ENCODE measurements at regions not wholly inside any gene's neighbourhood (a gene's known extent, or its start where the extent isn't known, plus 50 kb on each side); places are given as distances from the start of the nearest gene placed in this dataset.

DNA sequence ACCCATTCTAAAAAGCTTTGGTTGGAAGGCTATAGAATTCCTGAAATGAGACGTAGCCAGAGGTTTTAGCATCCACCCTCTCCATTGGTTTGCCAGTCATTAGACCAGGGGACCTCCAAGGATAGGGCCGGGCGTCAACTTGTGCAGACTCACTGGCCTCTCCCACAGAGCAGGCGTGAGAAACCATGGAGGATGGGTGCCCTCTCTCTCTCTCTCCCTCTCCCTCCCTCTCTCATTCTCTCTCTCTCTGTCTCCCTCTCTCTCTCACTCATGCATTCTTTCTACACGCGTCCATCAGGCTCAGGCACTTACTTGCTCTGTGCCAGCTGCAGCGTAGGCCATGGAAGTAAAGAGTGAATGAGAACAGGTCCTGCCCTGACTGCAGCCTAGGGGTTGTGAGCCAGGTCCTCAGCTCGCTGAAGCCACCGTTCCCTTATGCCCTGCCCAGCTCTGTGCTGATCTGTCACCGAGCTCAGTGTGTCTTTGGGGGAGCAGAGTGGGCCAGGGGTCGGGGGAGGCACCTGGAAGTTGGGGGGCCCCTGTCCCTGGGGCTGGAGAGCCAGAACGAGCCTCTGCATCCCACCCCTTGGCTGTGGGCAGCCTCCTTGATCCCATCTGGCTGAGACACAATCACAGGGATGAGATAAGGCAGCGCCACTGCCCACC, 304.4 kb upstream of the HS6ST1 start:
- intact Hi-C loops (cut with DNase I): no loop called here
- WGBS, 3 donors: 88 to 91% (median 90%) methylated on average over 13 of the region's 13 CpGs
- Histone ChIP-seq H3K36me3 (ENCODE audit: insufficient read depth in 1 of 2, low read depth in 1 of 2) (no peaks in the 10 kb centered on the region), H3K4me3 (no peak overlapping the region), H3K9me3 (no peaks in the 10 kb centered on the region), H3K27me3 (ENCODE audit: insufficient read depth in 3 of 3, low read length in 2 of 3) (peaks cover 0 to 4% (median 0%) of the 10 kb centered on the region in 3 donors), H3K27ac (no peak overlapping the region), H3K4me1 (no peaks in the 10 kb centered on the region)
- TF ChIP-seq, protein P1, sequence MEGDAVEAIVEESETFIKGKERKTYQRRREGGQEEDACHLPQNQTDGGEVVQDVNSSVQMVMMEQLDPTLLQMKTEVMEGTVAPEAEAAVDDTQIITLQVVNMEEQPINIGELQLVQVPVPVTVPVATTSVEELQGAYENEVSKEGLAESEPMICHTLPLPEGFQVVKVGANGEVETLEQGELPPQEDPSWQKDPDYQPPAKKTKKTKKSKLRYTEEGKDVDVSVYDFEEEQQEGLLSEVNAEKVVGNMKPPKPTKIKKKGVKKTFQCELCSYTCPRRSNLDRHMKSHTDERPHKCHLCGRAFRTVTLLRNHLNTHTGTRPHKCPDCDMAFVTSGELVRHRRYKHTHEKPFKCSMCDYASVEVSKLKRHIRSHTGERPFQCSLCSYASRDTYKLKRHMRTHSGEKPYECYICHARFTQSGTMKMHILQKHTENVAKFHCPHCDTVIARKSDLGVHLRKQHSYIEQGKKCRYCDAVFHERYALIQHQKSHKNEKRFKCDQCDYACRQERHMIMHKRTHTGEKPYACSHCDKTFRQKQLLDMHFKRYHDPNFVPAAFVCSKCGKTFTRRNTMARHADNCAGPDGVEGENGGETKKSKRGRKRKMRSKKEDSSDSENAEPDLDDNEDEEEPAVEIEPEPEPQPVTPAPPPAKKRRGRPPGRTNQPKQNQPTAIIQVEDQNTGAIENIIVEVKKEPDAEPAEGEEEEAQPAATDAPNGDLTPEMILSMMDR (IDR thresholded peaks at IDR 0.05): no peak
- DNase-seq (peak in 1 of 2 donors; percentile 12), ATAC-seq (no peak)

- H3K27ac ChIP-seq: no peak overlapping the region
- ATAC-seq (peak in 1 of 4 donors; percentile 25), DNase-seq (peak in 1 of 2 donors; percentile 8)
- intact Hi-C loops (cut with DNase I): no loop called here
- H3K4me3 ChIP-seq: no peak overlapping the region
- WGBS, 3 donors: 67 to 74% (median 68%) methylated on average over 18 of the region's 18 CpGs
- H3K4me1 ChIP-seq: no peaks in the 10 kb centered on the region
- no peaks in the 10 kb centered on the region for H3K9me3 ChIP-seq
- TF ChIP-seq, protein P1 (IDR thresholded peaks at IDR 0.05): no peak
- H3K36me3 ChIP-seq (ENCODE audit: insufficient read depth in 1 of 2, low read depth in 1 of 2): no peaks in the 10 kb centered on the region
- H3K27me3 ChIP-seq (ENCODE audit: insufficient read depth in 3 of 3, low read length in 2 of 3): peaks cover 0 to 4% (median 0%) of the 10 kb centered on the region in 3 donors
Observed at GRCh38 chr2:128623776-128624761, 305.4 kb upstream of the HS6ST1 start.

- Histone ChIP-seq H3K9me3 (no peaks in the 10 kb centered on the region), H3K27me3 (ENCODE audit: insufficient read depth in 3 of 3, low read length in 2 of 3) (peaks cover 0 to 4% (median 0%) of the 10 kb centered on the region in 3 donors), H3K4me3 (no peak overlapping the region), H3K27ac (no peak overlapping the region), H3K36me3 (ENCODE audit: insufficient read depth in 1 of 2, low read depth in 1 of 2) (no peaks in the 10 kb centered on the region), H3K4me1 (no peaks in the 10 kb centered on the region)
- intact Hi-C loops (cut with DNase I): no loop called here
- ATAC-seq (no peak), DNase-seq (no peak)
- 92 to 98% (median 95%) methylated on average over 6 of the region's 6 CpGs for WGBS, 3 donors
- TF ChIP-seq, protein P1 (IDR thresholded peaks at IDR 0.05): no peak
Observed at GRCh38 chr2:128624956-128625355, 306.3 kb upstream of the HS6ST1 start.

DNA sequence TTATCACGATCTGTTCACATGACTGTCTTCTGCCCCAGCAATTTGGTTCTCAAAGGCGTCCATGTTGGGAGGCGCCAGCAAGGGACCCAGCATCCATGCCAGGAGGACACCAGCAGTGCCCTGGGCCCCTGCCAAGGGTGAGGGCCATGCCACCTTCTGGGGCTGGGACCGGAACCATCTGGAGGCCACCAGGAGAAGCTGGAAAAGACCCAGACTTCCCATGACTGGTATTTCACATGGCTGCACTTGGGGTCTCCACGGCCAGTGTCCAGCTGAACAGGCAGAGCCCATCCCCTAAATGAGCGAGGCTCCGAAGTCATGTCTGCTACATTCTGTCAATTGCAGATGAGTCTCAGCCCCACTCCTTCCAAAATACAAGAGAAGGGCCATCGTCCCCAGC, 306.8 kb upstream of the HS6ST1 start:
- TF ChIP-seq, protein P1 (IDR thresholded peaks at IDR 0.05): no peak
- intact Hi-C loops (cut with DNase I): no loop called here
- Histone ChIP-seq H3K27ac (no peak overlapping the region), H3K36me3 (ENCODE audit: insufficient read depth in 1 of 2, low read depth in 1 of 2) (no peaks in the 10 kb centered on the region), H3K4me1 (no peaks in the 10 kb centered on the region), H3K4me3 (no peak overlapping the region), H3K27me3 (ENCODE audit: insufficient read depth in 3 of 3, low read length in 2 of 3) (peaks cover 0 to 4% (median 0%) of the 10 kb centered on the region in 3 donors), H3K9me3 (no peaks in the 10 kb centered on the region)
- 86 to 94% (median 91%) methylated on average over 7 to 8 of the region's 8 CpGs for WGBS, 3 donors
- DNase-seq: no peak
- no peak for ATAC-seq

Measured in psoas muscle (tissue), 7 donors.